Femur (tissue), 1 donor: ENCODE measurements at regions not wholly inside any gene's neighbourhood (a gene's known extent, or its start where the extent isn't known, plus 50 kb on each side); places are given as distances from the start of the nearest gene placed in this dataset.
"Not testable (repeated sequence)": the region's sequence is repeated elsewhere in the genome, so short reads cannot be mapped to it uniquely, and the experiment has no call there.

Source experiments
- DNase-seq: peaks from one replicate; pipeline ENCODE4 v3.0.0-alpha.2; 2017

GRCh38 chrX:74179990-74180389 is 124.0 kb upstream of the ZCCHC13 start:
- no peak for DNase-seq

GRCh38 chrX:74179499-74179898 is 124.5 kb upstream of the ZCCHC13 start:
- no peak for DNase-seq

- DNase-seq: no peak
These were observed 124.9 kb upstream of the ZCCHC13 start for GRCh38 chrX:74179071-74179470.

- DNase-seq: no peak
These were observed 125.4 kb upstream of the ZCCHC13 start for GRCh38 chrX:74178536-74178935.

GRCh38 chrX:74171465-74171864 is 132.5 kb upstream of the ZCCHC13 start:
- DNase-seq: no peak

GRCh38 chrX:74162199-74162598 is 141.8 kb upstream of the ZCCHC13 start:
- DNase-seq: no peak

GRCh38 chrX:74160816-74161215 is 143.2 kb upstream of the ZCCHC13 start:
- no peak for DNase-seq

GRCh38 chrX:74160358-74160757 is 143.6 kb upstream of the ZCCHC13 start:
- no peak for DNase-seq

GRCh38 chrX:74147439-74147838 is 156.5 kb upstream of the ZCCHC13 start:
- no peak for DNase-seq

- no peak for DNase-seq
These were observed 165.0 kb upstream of the ZCCHC13 start for GRCh38 chrX:74138943-74139342.

- peak; percentile 33 for DNase-seq
These were observed 170.7 kb upstream of the ZCCHC13 start for GRCh38 chrX:74133156-74133796.

- DNase-seq: no peak
These were observed 171.7 kb upstream of the ZCCHC13 start for GRCh38 chrX:74132280-74132679.

- no peak for DNase-seq
These were observed 184.7 kb upstream of the ZCCHC13 start for GRCh38 chrX:74119016-74119910.

GRCh38 chrX:74117962-74118902 is 185.7 kb upstream of the ZCCHC13 start:
- DNase-seq: no peak

- DNase-seq: no peak
These were observed 192.7 kb upstream of the ZCCHC13 start for GRCh38 chrX:74111245-74111644.

GRCh38 chrX:74107666-74108065 is 196.3 kb upstream of the ZCCHC13 start:
- no peak for DNase-seq

- DNase-seq: no peak
These were observed 199.5 kb upstream of the ZCCHC13 start for GRCh38 chrX:74104356-74105015.

- not testable (repeated sequence) for DNase-seq
These were observed 205.6 kb upstream of the ZCCHC13 start for GRCh38 chrX:74098407-74098806.

- no peak for DNase-seq
These were observed 213.9 kb upstream of the ZCCHC13 start for GRCh38 chrX:74090049-74090448.

GRCh38 chrX:74085642-74086236 is 218.2 kb upstream of the ZCCHC13 start:
- no peak for DNase-seq

GRCh38 chrX:74080165-74080564 is 223.8 kb upstream of the ZCCHC13 start:
- DNase-seq: no peak

GRCh38 chrX:74065831-74066390 is 213.4 kb upstream of the XIST start:
- no peak for DNase-seq
